ELR (cell line): ENCODE measurements at regions not wholly inside any gene's neighbourhood (a gene's known extent, or its start where the extent isn't known, plus 50 kb on each side); places are given as distances from the start of the nearest gene placed in this dataset.
"Not testable (repeated sequence)": the region's sequence is repeated elsewhere in the genome, so short reads cannot be mapped to it uniquely, and the experiment has no call there.

Experiments
- DNase-seq: peaks from one replicate; pipeline ENCODE4 v3.0.0-alpha.2; 2015; ENCODE audit warnings: low read depth

DNA sequence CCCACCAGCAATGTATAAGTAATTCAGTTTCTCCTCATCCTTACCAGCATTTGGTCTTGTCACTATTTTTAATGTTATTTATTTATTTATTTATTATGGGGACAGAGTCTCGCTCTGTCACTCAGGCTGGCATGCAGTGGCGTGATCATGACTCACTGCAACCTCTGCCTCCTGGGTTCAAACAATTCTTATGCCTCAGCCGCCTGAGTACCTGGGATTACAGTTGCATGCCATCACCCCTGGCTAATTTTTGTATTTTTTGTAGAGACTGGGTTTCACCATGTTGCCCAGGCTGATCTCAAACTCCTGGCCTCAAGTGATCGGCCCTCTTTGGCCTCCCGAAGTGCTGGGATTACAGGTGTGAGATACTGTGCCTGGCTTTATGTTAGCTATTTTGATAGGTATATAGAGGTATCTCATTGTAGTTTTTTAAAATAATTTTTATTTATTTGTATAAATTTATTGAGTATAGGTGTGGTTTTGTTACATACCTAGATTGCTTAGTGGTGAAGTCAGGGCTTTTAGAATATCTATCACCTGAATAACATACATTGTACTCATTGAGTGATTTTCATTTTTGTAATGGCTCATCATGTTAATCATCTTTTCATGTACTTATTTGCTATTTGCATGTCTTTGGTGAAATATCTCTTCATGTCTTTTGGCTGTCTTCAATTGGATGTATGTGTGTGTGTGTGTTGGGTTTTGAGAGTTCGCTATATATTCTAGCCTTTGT lies 53.3 kb downstream of the TANC2 start:
- DNase-seq: no peak

DNA sequence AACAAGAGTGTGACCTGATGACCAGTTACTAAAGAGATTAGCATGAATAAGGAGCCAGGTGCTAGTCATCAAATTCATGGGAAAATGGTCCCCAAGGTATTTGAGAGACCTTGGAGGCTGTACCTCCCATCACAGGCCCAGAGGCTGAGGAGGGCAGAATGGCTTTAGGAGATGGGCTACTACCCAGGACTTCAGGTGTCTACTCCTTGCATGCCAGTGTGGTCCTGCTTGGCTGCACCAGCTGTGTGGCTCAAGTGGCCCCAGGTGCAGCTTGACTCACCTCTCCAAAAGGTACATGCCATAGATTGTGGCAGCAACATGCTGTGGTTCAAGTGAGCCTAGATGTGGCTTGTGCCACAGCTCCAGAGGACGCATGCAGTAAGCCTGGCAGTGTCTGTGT lies 56.5 kb downstream of the TANC2 start:
- no peak for DNase-seq

DNA sequence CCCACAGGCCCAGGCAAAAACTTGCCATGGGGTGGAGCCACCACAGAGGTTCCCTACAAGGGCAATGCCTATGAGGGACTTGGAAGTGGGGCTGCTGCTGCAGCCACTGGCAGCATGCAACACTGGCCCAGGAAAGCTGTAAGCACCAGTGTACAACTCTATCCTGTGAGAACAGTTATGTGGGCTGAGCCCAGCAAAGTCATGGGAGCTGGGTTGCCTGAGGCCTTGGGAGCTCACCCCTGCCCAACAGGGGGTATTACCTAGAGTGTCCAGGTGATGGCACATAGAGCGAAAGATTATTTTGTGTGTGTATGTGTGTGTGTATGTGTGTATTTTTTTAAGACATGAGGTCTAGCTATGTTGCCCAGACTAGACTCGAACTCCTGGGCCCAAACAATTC lies 57.0 kb downstream of the TANC2 start:
- no peak for DNase-seq

DNA sequence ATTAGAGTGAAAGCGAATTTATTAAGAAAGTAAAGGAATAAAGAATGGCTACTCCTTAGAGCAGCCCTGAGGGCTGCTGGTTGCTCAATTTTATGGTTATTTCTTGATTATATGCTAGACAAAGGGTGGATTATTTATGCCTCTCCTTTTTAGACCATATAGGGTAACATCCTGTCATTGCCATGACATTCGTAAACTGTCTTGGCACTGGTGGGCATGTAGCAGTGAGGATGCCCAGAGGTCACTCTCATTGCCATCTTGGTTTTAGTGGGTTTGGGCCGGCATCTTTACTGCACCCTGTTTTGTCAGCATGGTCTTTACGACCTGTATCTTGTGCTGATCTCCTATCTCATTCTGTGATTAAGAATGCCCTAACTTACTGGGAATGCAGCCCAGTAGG lies 58.2 kb downstream of the TANC2 start:
- DNase-seq: no peak

DNA sequence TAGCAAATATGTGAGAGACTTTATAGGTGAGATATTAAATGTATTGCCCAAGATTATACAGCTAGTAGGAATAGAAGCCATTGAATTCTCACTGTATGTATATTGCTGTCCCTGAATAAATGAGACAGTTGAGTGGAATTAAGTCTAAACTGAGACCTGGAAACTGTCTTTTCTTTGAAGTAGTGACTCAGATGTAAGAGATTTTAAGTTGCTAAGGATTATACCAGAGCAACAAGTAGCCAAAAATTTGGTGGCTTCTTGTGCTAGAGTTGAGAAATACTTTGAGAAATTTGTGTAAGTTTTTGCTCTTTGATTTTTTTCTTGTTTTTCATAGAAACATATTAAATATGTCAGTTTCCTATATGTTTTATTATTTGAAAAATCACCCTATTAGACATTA lies 58.7 kb downstream of the TANC2 start:
- peak; percentile 31 for DNase-seq

DNA sequence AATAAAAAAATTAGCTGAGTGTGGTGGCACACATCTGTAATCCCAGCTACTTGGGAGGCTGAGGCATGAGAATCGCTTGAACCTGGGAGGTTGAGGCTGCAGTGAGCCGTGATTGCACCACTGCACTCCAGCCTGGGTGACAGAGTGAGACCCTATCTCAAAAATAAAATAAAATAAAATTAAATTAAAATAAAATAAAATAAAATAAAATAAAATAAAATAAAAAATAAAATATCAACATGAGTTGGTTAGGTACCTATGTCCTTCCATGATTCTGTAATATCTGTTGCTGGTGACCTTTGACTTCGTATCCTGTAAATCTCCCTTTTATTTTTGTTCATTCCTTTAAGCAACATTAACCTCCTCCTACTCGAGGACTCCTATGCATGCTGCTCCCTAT lies 59.6 kb downstream of the TANC2 start:
- not testable (repeated sequence) for DNase-seq

DNA sequence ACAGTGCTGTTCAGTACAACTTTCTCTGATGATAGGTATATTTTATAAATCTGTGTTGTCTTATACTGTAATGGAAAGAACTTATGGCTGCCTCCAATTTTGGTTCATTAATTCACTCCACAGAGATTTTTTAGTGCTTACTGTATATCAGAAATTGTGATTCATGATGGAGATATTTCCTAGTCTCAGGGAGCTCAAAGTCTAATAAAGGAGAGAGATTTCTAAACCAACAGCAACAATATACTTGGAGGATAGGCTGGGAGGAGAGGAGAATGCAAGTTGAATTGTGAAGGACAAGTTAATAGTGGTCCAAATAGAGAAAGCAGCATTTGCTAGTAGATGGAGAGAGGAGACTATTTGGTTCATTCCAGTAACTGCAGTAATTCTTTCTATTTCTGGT lies 63.5 kb downstream of the TANC2 start:
- peak; percentile 89 for DNase-seq

DNA sequence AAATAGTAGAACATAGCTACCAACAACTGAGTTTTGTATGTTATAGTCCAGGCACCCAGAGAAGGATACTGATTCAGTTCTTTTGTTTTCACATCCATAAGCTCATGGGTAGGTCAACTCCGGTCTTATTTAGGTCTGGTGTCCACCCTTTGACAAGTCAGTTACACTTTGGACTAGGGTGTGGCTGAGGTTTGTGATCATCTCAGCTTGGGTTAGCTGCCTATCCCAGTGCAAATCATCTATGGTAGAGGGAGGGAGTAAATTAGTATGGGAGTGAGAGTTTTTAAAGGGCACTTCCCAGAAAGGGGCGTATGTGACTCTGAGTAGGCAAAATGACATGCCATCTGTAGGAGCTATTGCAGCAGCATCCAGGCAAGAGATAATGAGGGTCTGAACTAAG lies 66.1 kb downstream of the TANC2 start:
- no peak for DNase-seq

DNA sequence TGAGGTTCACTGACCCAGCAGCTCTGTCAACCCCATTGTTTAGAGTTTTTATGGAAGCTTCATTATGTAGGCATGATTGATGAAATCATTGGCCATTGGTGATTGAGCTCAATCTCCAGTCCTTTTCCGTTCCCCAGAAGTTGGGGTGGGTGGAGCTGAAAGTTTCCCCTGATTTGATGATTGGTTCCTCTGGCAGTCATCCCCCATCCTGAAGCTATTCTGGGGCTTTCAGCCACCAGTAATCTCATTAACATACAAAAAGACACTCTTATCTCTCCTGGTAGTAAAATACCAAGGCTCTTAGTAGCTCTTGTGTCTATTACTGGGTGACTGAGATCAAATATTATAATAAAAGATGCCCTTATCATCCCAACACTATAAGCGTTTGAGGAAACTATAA lies 67.1 kb downstream of the TANC2 start:
- DNase-seq: no peak

DNA sequence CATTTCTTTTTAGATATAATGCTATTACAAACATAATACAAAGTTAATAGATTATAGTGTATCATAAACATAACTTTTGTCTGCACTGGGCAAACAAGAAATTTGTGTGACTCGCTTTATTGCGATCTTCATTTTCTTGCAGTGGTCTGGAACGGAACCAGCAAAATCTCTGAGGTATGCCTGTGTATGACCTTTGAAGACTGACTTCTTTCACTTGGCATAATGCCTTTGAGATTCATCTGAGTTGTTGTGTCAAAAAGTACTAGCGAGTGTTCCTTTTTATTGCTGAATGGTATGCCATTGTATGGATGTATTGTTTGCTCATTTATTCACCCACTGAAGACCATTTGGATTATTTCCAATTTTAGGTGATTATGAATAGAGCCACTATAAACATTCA lies 69.2 kb downstream of the TANC2 start:
- DNase-seq: peak; percentile 85

DNA sequence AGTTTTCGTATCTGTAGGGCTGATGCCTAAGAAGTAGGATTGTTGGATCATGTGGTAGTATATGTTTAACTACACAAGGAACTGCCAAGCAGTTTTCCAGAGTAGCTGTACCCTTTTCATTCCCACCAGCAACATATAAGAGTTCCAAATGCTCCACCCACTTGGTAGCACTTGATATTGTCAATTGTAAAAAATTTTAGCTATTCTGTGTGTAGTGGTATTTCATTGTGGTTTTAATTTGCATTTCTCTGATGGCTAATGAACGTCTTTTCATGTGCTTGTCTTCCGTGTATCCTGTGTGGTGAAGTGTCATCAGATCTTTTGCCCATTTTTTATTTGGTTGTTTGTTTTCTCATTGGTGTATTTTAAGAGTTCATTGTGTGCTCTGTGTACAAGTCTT lies 69.7 kb downstream of the TANC2 start:
- peak; percentile 35 for DNase-seq

DNA sequence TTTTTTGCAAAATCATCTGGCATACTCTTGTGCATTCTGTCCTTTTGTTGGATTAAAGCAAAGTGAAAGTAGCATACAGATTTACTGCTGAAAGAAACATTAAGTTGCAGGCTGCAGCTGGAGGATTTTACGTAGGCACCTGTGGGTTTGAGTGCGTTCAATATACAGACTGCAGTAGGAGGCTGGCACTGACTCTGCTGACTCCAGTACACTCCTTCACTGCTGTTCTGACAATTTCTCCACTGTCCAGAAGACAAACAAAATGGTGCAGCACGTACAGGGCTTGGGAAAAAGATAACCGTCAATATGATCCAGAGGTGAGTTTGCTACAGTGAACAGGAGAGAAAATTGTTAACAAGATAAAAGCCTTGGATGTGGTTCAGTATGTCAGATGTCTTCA lies 73.3 kb downstream of the TANC2 start:
- DNase-seq: no peak

DNA sequence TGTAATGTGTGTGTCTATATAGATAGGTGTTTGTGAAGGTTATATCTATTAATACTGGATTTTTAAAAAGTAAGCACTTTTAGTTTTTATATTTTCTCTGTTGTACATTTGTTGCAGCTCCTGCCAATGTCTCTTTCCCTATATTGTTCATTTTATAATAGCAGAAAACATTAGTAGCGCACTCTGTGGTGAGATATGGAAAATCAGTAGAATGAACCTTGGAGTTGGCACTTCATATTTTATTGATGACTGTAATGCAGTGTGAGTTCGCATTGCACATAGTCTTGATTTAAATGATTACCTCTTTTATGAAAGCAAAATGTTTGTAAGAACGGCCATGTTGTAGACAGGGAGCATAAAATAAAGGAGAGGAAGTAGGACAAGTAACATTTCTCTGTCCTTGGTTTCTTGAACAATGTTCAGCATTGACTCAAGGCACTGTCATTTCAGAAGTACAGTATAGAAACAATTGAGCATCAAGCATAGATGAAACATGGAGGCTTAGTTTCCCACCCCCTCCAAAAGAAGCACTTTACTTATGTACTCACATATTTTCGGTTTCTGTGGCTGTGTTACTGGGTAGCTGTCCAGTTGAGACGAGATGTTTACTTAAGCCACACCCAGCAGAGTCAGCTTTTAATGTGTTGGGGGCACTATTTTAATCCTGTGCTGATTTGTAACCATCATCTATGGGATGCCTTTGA lies 74.0 kb downstream of the TANC2 start:
- peak; percentile 68 for DNase-seq

DNA sequence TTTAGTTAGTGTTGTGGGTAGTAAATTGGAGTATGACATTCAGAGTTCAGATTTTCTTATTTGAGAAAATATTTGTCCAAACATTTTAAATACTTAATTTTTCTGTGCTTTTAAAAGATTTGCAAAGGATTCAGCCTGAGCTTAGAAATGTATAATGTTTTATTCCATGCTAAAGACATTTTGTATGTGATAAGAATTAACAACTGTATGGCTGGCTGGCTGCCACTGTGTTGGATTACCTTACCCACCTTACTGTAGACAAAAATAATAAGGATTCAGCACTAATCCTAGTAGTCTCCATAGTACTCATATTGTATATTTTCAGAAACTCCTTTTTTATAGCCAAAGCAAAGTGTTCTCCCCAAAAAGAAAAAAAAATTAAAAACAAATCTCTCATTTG lies 74.8 kb downstream of the TANC2 start:
- DNase-seq: no peak

DNA sequence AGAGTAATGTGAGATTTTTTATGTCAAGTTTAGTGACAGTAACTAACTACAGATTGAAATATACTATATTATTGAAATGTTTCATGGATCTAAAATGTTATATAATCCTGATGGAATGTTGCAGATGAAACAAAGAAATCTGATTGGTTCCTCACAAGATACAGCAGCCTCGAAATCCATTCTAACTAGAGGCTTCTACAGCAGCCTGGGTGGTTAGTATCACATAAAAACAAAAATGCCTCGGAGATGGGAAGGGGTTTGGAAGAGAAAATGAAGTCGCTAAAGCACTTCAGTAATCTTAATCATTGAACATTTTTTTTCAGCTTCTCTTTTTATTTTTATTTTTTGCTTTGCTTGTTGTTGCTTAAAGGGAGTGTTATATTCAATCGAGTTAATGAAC lies 75.2 kb downstream of the TANC2 start:
- DNase-seq: no peak

DNA sequence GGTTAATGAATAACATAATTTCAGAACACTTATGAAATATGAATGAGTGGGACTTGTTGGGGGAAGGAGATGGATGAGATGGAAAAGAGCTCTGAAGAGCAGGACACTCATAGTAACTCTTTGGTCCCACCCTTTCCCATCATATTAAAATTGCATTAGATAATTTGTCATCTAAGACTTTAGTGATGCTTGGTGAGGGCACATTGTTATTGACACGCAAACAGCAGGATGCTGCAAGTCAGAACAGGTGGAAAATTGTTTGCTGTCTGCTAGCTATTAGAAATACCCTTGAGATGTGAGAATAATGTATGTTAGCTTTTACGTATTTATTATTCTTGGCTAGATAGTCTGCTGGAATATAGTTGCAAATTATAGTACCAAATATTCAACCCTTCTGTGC lies 75.7 kb downstream of the TANC2 start:
- no peak for DNase-seq

DNA sequence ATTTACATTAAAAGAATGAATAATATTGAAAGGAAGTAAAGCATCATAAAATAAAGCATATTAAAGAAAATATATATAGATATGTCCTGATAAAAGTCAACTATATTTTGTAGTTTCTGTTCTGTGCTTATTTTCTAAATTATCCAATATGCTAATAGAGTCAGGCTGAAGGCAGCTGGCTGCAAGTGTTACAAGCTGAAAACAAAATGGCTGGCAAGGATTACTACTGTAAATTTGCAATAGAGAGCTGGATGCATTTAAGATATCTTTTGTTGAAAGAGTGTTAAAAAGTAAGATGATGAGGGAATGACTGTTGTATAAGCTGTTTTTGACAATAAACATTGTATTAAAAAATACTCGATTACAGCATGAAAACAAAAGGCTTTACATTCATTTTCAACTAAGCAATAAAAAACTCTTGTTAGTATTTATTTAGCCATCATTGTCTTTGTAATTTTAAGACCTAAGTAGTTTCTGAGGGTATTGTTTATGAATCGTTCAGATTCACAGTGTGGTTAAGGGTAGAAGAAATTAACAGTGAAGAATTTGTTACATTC lies 76.3 kb downstream of the TANC2 start:
- DNase-seq: no peak

DNA sequence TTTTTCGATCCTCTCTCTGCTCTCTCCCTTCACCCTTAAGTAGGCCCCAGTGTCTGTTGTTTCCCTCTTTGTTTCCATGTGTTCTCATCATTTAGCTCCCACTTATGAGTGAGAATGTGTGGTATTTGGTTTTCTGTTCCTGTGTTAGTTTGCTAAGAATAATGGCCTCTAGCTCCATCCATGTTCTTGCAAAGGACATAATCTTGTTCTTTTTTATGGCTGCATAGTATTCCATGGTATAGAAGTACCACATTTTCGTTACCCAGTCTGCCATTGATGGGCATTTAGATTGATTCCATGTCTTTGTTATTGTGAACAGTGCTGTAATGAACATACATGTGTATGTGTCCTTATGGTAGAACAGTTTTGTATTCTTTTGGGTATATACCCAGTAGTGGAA lies 91.5 kb downstream of the TANC2 start:
- not testable (repeated sequence) for DNase-seq

DNA sequence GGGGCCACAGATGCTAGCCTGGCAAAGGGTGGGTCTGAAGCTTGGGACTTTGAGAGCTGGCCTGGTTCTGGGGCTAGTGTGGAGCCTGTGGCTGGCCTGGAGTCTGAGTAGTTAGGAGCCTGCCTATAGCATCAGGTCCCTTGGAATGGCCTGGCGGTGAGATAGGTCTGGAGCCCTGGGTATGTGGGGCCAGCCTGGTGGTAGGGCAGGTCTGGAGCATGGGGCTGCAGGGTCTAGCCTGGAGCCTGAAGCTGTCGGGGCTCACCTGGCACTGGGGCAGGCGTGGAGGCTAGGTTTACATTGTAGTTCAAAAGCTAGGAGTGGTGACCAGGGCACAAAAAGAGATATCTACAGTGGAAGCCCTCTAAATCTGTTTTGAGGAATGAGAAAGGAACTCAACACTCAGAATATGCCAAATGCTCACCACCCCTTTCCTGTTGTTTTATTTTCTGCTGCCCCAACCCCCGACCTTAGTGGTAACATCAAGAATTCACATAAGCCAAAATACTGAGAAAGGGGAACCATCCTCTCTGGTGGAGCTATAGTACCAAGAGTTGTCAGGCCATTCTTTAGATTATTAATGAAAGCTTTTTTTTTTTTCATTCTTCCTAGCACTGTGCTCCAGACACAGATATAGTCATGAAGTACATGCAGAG lies 100.3 kb downstream of the TANC2 start:
- DNase-seq: no peak

DNA sequence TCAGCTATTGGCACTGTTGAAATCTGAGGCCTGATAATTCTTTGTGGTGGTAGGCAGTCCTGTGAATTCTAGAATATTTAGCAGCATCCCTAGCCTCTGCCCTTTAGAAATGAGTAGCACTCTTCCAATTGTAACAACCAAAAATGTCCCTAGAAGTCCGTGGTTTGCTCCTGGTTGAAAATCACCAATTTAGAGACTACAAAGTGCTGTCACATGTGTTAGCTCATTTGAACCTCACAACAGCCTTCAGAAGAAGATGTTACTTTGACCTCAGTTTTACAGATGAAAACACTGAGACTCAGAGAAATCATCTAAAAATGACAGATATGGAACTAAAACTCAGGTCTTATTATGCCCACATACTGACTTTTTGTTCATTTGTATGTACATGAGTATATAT lies 103.2 kb downstream of the TANC2 start:
- DNase-seq: no peak

DNA sequence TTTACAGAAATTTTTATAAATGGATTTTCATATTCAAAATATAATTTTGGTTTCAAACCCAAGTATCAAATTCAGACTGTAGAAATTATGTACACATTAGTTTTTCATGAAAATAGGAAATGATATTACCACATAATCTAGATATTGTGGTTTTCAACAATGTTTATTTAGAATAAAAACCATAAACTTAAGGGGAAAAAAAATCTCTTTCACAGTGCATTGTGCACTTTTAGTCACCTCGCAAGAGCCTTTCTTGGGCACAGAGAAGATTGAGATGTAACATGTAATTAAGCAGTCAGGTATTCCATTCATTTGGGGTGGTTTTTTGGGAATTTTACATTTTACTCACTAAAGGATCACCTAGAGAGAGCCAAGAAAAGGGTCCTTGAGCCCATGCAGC lies 104.0 kb downstream of the TANC2 start:
- no peak for DNase-seq

DNA sequence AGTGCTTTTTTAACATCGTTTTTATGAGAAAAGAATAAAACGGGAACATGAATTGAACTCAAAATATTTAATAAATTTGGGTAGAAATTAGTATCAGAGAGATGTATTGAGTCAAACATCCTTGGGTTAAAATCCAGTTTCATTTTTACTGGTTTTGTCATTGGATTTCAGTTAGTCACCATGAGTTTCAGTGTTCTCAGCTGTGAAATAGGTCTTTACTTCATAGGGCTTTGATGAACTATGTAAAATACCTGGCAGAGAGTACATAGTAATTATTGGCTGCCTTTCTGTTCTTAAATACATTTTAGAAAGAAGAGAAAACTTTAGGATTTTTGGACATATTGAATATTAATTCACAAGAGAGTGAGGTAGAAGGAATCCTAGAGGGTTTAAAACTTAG lies 105.8 kb downstream of the TANC2 start:
- DNase-seq: no peak

DNA sequence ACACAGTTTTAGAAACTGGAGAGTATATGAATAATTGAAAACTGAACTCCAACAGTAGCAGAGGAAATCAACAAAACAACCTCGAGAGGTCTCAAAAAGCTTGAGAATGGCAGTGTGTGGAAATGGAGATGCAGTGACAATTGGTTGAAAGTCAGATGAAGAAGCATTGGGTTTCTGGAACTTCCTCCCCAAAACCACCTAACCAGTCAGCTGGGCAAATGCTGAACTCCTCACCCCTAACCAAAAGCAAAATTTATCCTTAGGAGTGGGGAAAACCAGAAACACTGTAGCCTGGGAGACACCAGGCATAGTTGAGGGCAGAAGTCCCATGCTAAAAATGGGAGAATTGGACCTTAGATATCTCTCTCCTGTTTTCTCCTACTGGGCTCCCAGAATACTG lies 109.9 kb downstream of the TANC2 start:
- no peak for DNase-seq
